Sigmoid colon (tissue), 4 donors: ENCODE measurements at regions not wholly inside any gene's neighbourhood (a gene's known extent, or its start where the extent isn't known, plus 50 kb on each side); places are given as distances from the start of the nearest gene placed in this dataset.

Source experiments
- CTCF ChIP-seq, 4 experiments: fragments of 450-650 bp in 3 of 4; fragments of 200-600 bp in 1 of 4; IDR thresholded peaks; one replicate each; pipeline ENCODE4 v1.5.1; 2016 to 2019; ENCODE audit warnings: antibody characterized with exemption in 4 of 4, mild to moderate bottlenecking in 3 of 4, moderate library complexity in 2 of 4
- EP300 ChIP-seq, 4 donors: sonication (generic); formaldehyde crosslinking; IDR thresholded peaks; one replicate each; pipeline ENCODE4 v1.6.1; 2017; ENCODE audit warnings: antibody characterized with exemption in 4 of 4
- POLR2A ChIP-seq, 2 donors: fragments of 450-650 bp; IDR thresholded peaks; one replicate each; pipeline ENCODE4 v1.6.1; 2016; ENCODE audit warnings: antibody characterized with exemption in 2 of 2, mild to moderate bottlenecking in 2 of 2, moderate library complexity in 2 of 2
- POLR2AphosphoS5 ChIP-seq, 4 donors: sonication (generic); formaldehyde crosslinking; IDR thresholded peaks; one replicate each; pipeline ENCODE4 v1.6.1; 2017; ENCODE audit warnings: antibody characterized with exemption in 4 of 4

DNA sequence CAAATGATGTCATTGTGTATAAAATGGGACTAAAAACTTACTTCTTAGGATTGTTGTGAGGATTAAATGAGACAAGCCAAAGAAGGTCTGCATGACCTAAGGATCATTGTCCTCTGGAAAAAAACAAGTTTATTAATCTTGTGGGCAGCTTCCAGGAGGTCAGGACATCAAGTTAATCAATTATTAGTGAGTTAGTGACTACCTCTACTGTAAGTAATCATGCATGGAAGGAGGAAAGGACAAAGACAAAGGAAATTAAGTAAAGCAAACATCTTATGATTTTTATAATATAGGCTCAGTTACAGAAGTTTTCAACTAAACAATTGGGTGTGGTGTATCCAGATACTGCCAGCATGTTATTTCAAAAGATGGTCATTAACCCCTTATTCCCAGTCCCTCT, 129.3 kb upstream of the TUT7 start:
- TF ChIP-seq CTCF (IDR thresholded peaks at IDR 0.05) (no peak), POLR2AphosphoS5 (IDR thresholded peaks at IDR 0.05) (no peak), POLR2A (IDR thresholded peaks at IDR 0.05) (no peak), EP300 (IDR thresholded peaks at IDR 0.05) (no peak)
